ENCODE measurements at regions not wholly inside any gene's neighbourhood (a gene's known extent, or its start where the extent isn't known, plus 50 kb on each side); places are given as distances from the start of the nearest gene placed in this dataset.

DNA sequence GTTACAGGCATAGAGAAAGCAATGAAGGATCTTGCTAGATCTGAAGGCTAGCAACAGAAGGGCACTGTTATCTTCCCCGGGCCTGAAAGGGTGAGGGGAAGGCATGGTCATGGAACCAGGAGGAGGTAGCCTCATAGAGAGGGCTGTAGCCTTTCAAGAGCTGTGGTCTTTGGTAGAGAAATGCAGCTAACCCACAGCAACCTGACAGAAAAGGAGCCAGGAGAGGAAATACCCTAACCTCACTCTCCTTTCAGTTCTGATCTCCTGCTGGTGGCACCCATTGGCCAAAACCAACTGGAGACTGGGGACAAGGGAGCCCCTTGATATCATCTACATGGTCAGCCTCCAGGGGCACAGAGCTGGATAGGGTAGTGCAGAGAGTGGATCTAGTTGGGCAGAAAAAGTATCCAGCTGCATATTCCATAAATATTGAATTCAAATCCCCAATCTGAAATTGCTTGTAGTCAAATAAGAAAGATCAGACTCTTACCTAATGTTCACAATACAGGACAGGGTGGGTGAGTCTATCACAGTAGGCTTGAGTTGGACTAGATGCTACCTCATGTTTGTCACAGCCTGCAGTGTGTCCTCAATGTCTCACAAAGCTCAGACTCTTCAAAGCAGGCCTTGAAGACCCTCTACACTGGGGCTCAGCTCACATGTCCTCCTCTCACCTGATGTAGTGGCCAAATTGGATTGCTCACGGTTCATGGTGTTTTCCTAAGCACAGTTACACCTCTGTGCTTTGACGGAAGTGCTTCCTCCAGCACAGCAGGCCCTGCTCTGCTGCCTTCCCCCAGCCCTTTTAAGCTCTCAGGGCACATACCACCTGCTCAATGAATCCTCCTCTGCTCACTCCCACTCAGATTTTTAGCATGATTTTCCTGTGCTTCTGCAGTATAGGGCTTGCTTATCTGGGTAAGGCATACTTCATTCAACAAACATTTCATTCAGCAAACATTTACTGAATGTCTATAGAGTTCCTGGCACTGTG is 74.1 kb upstream of the JUN start:
- DNase-seq (ENCODE audit: low read depth, low spot score): no peak
- no peak overlapping the region for H3K4me3 ChIP-seq (ENCODE audit: insufficient read length, low read depth)

DNA sequence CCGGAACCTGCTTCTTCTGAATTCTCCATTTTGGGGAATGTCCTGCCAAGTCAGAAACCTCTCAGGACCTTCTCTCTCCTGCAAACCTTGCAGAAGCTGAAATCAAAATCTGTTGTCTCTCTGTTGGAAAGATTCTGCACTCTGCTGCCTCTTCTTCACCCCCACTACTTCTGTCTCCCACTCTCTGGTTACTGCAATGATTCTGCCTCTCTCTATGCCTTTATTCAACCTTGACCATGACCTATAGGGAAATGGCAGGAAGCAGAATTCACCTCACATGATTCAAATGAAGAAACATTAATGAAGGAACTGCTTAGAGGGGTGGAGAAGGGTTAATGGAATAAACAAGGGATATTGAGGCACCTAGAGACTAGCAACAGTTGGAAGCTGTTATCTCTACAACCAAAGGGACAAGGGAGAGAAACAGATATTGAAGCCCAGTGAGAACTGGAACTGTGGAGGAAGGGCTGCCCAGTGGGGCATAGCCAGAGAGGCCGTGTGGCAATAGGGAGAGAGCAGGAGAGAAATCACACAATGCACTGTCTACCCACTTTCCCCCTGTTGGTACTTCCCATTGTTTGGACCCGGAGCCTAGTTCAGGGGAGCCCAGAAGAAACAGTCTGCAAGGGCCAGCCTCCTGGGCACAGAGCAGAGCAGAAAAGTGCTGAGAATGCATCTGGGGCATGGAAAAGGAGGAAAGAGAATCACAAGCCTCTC is 76.1 kb upstream of the JUN start:
- no peaks in the 10 kb centered on the region for H3K27me3 ChIP-seq (ENCODE audit: insufficient read depth, insufficient read length)
- peaks cover 2% of the 10 kb centered on the region for H3K4me1 ChIP-seq (ENCODE audit: insufficient read depth, insufficient read length)
- TF ChIP-seq ZNF274 (IDR thresholded peaks at IDR 0.05; ENCODE audit: low read depth, low read length) (no peak), SUZ12 (IDR thresholded peaks at IDR 0.05; ENCODE audit: extremely low read depth, insufficient read depth, insufficient read length) (no peak), YY1 (IDR thresholded peaks at IDR 0.05; ENCODE audit: insufficient read depth, insufficient read length) (no peak)
- no peak for DNase-seq (ENCODE audit: low read depth, low spot score)
- H3K9ac ChIP-seq (ENCODE audit: insufficient read length, low read depth): no peak overlapping the region
- no peak overlapping the region for H3K4me3 ChIP-seq (ENCODE audit: insufficient read length, low read depth)
- no peaks in the 10 kb centered on the region for H3K9me3 ChIP-seq (ENCODE audit: insufficient read depth, low read length)
- no peaks in the 10 kb centered on the region for H3K36me3 ChIP-seq (ENCODE audit: insufficient read depth, insufficient read length, low read length)

More for the DNA sequence above, 74.1 kb upstream of the JUN start:
- Histone ChIP-seq H3K36me3 (ENCODE audit: insufficient read depth, insufficient read length, low read length) (no peaks in the 10 kb centered on the region), H3K4me1 (ENCODE audit: insufficient read depth, insufficient read length) (no peaks in the 10 kb centered on the region), H3K9me3 (ENCODE audit: insufficient read depth, low read length) (no peaks in the 10 kb centered on the region), H3K9ac (ENCODE audit: insufficient read length, low read depth) (no peak overlapping the region), H3K27me3 (ENCODE audit: insufficient read depth, insufficient read length) (no peaks in the 10 kb centered on the region)
- TF ChIP-seq YY1 (IDR thresholded peaks at IDR 0.05; ENCODE audit: insufficient read depth, insufficient read length) (no peak), SUZ12 (IDR thresholded peaks at IDR 0.05; ENCODE audit: extremely low read depth, insufficient read depth, insufficient read length) (no peak), ZNF274 (IDR thresholded peaks at IDR 0.05; ENCODE audit: low read depth, low read length) (no peak)

DNA sequence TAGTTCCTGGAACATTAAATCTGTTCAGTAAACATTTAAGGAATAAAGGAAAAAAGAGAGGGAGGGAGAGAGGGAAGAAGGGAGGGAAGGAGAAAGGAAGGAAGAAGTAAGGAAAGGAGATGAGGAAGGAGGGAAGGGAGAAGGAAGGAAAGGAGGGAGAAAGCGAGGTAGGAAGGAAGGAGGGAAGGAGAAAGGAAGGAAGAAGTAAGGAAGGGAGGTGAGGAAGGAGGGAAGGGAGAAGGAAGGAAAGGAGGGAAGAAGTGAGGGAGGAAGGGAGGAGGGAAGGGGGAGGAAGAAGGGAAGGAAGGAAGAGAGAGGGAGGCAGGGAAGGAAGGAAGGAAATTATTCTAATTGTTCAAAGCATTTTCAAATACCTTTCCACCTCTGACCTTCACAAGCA is 77.2 kb upstream of the JUN start:
- Histone ChIP-seq H3K9ac (ENCODE audit: insufficient read length, low read depth) (no peak overlapping the region), H3K27me3 (ENCODE audit: insufficient read depth, insufficient read length) (no peaks in the 10 kb centered on the region)
- TF ChIP-seq SUZ12 (IDR thresholded peaks at IDR 0.05; ENCODE audit: extremely low read depth, insufficient read depth, insufficient read length): no peak
- no peak for TF ChIP-seq ZNF274 (IDR thresholded peaks at IDR 0.05; ENCODE audit: low read depth, low read length)
- TF ChIP-seq YY1 (IDR thresholded peaks at IDR 0.05; ENCODE audit: insufficient read depth, insufficient read length): no peak

DNA sequence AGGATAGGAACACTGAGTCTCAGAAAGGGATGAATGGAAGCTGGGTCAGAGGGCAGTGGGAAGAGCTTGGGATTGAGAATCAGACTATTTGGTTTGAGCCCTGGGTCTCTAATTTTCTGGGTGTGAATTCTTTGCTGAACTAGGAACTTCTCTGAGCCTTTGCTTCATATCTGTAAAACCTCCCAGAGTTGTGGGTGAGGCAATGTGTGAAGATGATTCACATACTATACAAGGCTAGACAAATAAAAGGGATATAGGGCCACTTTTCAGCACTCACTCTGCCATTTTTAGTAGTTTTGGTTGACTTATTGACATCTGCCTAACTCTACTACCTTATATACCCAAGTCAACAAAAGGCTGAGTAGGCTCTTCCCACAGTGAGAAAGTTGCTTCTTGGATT is 77.7 kb upstream of the JUN start:
- Histone ChIP-seq H3K27me3 (ENCODE audit: insufficient read depth, insufficient read length) (no peaks in the 10 kb centered on the region), H3K36me3 (ENCODE audit: insufficient read depth, insufficient read length, low read length) (no peaks in the 10 kb centered on the region), H3K9me3 (ENCODE audit: insufficient read depth, low read length) (no peaks in the 10 kb centered on the region), H3K9ac (ENCODE audit: insufficient read length, low read depth) (no peak overlapping the region), H3K4me3 (ENCODE audit: insufficient read length, low read depth) (no peak overlapping the region), H3K4me1 (ENCODE audit: insufficient read depth, insufficient read length) (peaks cover 2% of the 10 kb centered on the region)
- TF ChIP-seq SUZ12 (IDR thresholded peaks at IDR 0.05; ENCODE audit: extremely low read depth, insufficient read depth, insufficient read length) (no peak), YY1 (IDR thresholded peaks at IDR 0.05; ENCODE audit: insufficient read depth, insufficient read length) (no peak), ZNF274 (IDR thresholded peaks at IDR 0.05; ENCODE audit: low read depth, low read length) (no peak)
- no peak for DNase-seq (ENCODE audit: low read depth, low spot score)

More for the DNA sequence above, 77.2 kb upstream of the JUN start:
- H3K36me3 ChIP-seq (ENCODE audit: insufficient read depth, insufficient read length, low read length): no peaks in the 10 kb centered on the region
- H3K4me1 ChIP-seq (ENCODE audit: insufficient read depth, insufficient read length): peaks cover 2% of the 10 kb centered on the region
- DNase-seq (ENCODE audit: low read depth, low spot score): no peak
- no peak overlapping the region for H3K4me3 ChIP-seq (ENCODE audit: insufficient read length, low read depth)
- no peaks in the 10 kb centered on the region for H3K9me3 ChIP-seq (ENCODE audit: insufficient read depth, low read length)

DNA sequence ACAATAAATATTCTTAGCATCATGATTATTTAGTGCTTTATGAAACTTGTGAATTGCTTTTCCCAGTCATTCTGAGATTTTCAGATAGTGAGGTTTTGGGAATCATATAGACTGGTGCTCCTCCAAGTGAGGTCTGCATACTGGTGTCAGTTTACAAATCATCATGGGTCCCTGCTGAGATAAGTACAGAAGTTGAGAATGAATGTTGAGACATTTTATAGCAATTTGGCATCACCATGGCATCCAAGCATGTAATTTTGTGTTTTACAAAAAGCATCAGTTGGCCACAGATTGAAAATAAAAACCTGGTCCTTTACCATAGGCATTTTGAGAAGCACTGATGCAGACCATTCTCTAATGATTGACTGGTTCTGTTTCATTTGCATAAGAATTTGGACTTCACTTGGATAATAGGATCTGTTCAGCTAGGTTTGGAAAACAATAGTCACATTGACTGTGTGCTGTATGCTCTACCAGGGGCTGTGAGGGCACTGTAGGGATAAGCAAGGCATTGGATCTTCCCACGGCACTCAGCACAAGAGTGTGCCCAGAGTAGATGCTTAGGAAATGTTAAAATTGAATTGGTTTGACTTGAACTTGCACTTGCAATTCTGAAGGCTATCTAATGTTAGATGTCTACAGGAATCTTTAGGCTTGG is 79.0 kb upstream of the JUN start:
- Histone ChIP-seq H3K9me3 (ENCODE audit: insufficient read depth, low read length) (no peaks in the 10 kb centered on the region), H3K36me3 (ENCODE audit: insufficient read depth, insufficient read length, low read length) (no peaks in the 10 kb centered on the region), H3K4me3 (ENCODE audit: insufficient read length, low read depth) (no peak overlapping the region), H3K27me3 (ENCODE audit: insufficient read depth, insufficient read length) (no peaks in the 10 kb centered on the region), H3K4me1 (ENCODE audit: insufficient read depth, insufficient read length) (peaks cover 2% of the 10 kb centered on the region), H3K9ac (ENCODE audit: insufficient read length, low read depth) (no peak overlapping the region)
- no peak for TF ChIP-seq YY1 (IDR thresholded peaks at IDR 0.05; ENCODE audit: insufficient read depth, insufficient read length)
- TF ChIP-seq SUZ12 (IDR thresholded peaks at IDR 0.05; ENCODE audit: extremely low read depth, insufficient read depth, insufficient read length): no peak
- no peak for TF ChIP-seq ZNF274 (IDR thresholded peaks at IDR 0.05; ENCODE audit: low read depth, low read length)
- DNase-seq (ENCODE audit: low read depth, low spot score): peak; percentile 15

DNA sequence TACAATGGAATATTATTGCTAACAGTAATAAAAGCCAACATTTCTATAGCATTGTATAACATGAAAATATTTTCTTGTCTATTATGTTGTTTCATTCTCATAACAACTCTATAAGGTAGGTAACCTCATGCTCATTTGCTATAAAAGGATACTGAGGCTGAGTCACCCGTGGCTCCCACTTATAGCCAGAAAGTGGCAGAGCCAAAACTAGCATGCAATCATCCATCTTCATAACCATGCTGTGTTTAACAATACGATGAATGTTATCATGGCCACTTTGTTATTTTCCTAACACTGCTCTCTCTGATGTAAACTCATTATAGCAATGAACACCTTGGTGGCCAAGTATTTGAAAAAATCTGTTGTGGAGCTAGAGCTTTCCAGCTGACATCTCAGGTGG is 80.8 kb upstream of the JUN start:
- TF ChIP-seq ZNF274 (IDR thresholded peaks at IDR 0.05; ENCODE audit: low read depth, low read length) (no peak), SUZ12 (IDR thresholded peaks at IDR 0.05; ENCODE audit: extremely low read depth, insufficient read depth, insufficient read length) (no peak), YY1 (IDR thresholded peaks at IDR 0.05; ENCODE audit: insufficient read depth, insufficient read length) (no peak)
- Histone ChIP-seq H3K9ac (ENCODE audit: insufficient read length, low read depth) (no peak overlapping the region), H3K4me1 (ENCODE audit: insufficient read depth, insufficient read length) (peaks cover 2% of the 10 kb centered on the region), H3K9me3 (ENCODE audit: insufficient read depth, low read length) (no peaks in the 10 kb centered on the region; the same call in 1 of the 2 replicates), H3K27me3 (ENCODE audit: insufficient read depth, insufficient read length) (no peaks in the 10 kb centered on the region), H3K4me3 (ENCODE audit: insufficient read length, low read depth) (no peak overlapping the region), H3K36me3 (ENCODE audit: insufficient read depth, insufficient read length, low read length) (no peaks in the 10 kb centered on the region)
- no peak for DNase-seq (ENCODE audit: low read depth, low spot score)
